Activated naive CD8-positive, alpha-beta T cell treated with anti-CD3 and anti-CD28 coated beads, Interleukin-2, amount 50 U/mL, for 16 hours (primary cell): ENCODE measurements at regions not wholly inside any gene's neighbourhood (a gene's known extent, or its start where the extent isn't known, plus 50 kb on each side); places are given as distances from the start of the nearest gene placed in this dataset.

Source experiments
- DNase-seq: peaks from one replicate; pipeline ENCODE4 v3.0.0-alpha.2; 2020; ENCODE audit warnings: low read depth, low spot score

GRCh38 chr3:189042832-189043231 is 128.9 kb upstream of the TPRG1 start:
- DNase-seq, result no peak

DNA sequence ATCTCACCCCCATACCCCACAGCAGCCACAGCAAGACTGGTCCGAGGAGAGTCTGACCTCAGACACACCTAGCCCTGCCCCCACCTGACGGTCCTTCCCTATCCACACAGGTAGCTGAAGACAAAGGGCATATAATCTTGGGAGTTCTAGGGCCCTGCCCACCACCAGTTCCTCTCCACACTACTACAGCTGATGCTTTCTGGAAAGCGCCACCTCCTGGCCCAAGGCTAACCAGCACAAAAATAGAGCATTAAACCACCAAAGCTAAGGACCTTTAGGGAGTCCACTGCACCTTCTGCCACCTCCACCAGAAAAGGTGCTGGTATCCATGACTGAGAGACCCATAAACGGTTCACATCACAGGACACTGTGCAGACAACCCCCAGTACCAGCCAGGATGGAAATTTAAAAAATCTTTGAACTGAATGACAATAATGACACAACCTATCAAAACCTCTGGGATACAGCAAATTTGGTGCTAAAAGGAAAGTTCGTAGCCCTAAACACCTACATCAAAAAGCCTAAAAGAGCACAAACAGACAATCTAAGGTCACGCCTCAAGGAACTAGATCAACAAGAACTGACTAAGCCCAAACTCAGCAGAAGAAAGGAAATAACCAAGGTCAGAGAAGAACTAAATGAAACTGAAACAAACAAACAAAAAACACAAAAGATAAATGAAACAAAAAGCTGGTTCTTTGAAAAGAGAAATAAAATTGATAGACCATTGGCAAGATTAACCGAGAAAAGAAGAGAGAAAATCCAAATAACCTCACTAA is 122.1 kb upstream of the TPRG1 start:
- no peak for DNase-seq

DNA sequence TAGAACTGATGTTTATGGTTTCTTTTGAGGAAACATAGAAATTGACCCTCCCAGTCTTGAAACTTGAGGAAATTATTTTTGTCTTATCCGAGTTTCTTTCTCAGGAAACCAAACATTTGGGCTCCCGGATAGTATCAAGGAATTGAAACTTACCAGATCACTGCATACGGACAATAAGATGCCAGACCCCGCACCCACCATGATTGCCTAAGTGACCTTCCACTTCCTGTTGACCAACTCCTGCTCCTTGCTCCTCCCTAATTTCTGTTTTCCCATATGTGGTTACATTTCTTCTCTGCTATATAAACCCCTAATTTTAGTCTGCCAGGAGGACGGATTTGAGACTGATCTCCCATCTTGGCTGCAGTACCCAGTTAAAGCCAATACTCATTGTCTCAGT is 118.4 kb upstream of the TPRG1 start:
- no peak for DNase-seq

DNA sequence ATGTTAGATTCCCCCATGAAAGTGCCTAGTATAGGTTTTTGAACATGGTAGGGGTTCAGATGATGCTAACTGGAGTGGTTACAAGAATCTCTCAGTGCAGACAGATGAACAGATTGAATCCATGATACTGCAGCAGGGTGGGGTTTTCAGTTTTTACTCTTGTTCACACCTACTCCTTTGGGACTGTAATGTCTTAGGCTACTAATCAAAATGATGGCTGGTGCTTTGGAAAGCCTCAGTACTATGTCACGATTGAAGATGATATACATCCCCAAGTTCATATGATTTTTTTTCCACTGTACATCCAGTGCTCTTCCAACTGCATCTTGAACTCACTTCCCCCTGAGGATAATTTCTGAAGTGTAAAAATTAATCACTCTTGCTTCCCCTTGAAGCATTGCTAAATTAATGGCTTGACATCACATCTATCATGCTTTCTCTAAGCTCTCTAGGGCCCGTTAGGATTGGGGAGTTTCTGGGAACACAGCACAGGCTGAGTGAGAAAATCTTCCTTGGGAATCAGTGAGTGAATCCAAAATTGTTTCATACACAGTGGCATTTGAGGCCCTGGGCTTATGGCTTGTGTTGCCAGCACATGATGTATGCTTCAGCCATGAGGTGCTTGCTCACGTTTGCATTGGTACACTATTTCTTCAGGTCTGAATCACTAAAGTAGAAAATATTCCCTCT is 115.0 kb upstream of the TPRG1 start:
- DNase-seq, result no peak

DNA sequence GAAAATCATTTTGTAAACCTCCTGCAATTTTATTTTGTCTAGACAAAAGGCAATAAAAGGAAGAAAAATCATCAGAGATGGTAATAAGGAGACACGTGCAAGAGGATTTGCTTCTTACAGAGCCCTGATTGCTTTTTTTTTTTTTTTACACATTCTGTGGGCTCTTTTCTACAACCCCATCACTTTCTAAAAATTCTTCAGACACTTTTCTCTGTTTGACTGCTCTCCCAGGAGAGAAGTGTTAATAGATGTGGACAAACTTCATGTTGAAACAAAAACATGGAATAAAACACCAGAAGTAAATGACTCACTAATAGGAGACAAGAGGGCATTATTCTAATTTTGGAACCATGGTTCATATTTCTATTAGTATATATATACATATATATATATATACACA is 114.4 kb upstream of the TPRG1 start:
- no peak for DNase-seq

DNA sequence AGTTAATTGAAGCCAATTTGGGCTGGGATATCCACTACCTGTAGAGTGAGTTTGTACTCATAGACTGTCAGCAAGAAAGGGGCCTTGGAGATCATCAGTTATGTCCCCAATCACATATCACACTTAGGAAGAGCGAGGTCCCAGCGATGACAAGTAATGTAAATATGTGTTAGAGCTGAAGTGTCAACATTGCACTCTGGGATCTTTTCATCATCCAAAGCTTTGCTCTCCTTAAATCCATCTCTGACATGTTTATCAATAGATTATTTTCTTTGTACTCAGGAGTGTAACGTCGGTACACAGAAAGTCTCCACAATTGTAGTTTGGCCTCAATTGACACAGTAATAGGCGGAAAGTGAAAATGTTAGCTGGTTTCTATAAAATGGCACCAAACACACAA is 113.7 kb upstream of the TPRG1 start:
- no peak for DNase-seq

- DNase-seq, result no peak
These were observed 100.8 kb upstream of the TPRG1 start for GRCh38 chr3:189070965-189071364.

DNA sequence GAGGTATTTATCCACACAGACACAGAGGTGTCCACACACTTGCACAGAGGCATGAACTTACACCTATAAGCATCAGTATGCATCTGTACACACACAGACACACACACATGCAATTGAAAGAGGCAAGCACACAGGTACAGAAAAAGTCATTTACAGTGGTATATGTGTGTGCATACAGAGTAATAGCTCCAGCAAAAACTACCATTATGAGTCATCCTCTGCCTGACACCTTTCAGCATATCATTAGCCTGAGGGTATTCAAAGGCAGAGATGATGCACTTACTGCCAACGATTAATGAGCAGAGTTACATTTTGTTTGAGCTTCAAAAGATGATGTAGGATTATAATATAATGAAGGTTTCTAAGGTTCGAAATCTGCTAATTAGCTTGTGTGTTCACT is 100.3 kb upstream of the TPRG1 start:
- no peak for DNase-seq

GRCh38 chr3:189076449-189076848 is 95.3 kb upstream of the TPRG1 start:
- DNase-seq, result no peak

- no peak for DNase-seq
These were observed 91.0 kb upstream of the TPRG1 start for GRCh38 chr3:189080745-189081144.

DNA sequence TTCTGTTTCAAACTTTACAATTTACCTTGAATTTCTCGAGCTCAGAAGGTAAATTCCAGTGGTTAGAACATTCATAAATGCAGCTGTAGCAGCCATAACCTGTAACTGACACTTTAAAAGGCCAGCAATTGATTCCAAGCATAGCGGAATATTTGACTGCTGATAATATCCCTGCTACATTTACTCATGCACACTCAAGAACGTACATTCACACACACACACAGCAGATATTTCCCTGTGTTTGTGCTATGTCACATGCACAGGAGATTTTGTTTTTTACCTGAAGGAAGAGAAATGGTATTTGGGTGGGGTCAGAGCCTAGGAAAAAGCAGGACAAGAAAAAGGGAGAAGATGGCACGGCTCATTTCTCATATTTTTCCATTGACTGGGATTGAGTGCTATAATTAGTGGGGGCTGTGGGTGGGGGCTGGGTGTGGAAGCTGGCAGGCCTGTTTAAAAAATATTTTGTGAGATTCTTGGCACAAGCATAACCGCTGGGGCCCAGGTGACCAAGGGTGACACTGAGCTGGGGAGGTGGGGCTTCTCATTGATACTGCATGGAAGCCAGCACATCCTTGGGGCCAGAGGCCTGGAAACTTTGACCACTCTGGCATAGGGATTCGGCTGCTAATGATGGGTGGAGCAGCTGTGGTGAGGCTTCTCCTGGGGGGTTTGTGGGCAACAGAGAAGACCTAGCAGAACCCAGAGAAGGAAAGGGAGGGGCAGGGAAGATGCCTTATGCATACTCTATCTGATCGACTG is 88.9 kb upstream of the TPRG1 start:
- no peak for DNase-seq

GRCh38 chr3:189084620-189085019 is 87.2 kb upstream of the TPRG1 start:
- DNase-seq, result no peak

DNA sequence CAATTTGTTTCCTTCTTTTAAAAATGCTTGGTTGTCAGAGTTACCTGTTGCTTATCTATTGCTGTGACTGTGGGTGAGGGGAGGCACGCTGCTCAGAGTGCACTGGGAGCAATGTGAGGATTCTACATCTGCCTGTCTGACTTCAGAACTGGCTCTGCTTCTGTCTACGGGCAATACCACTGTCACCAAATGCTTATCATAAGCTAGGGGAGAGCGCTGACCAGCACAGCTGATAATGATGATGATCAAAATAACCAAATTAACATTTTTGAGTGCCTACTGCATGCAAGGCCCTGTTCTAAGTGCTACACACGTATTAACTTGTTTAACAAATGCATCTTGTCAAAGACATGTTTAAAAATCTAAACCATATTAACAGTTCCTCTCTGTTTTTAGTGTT is 79.2 kb upstream of the TPRG1 start:
- DNase-seq, result no peak

GRCh38 chr3:189094539-189094938 is 77.2 kb upstream of the TPRG1 start:
- DNase-seq, result no peak

DNA sequence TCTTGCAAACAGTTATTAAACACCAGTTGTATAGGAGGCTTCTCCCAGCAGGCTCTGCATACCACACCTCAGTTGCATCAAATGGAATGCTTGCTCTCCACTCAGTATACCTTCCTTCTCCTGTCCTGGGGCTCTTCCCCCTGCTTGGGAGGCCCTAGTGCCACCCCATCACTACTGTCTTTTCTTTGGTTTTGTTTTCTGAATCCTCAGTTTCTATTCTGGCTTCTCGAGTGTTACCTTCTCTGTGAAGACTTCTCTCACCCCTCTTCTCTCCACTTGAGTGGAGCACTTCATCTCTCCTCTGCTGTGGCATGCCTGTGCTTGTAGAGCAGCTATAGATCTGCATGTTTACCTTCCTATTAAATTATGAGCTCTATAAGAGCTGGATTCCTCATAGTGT is 75.7 kb upstream of the TPRG1 start:
- DNase-seq, result no peak

DNA sequence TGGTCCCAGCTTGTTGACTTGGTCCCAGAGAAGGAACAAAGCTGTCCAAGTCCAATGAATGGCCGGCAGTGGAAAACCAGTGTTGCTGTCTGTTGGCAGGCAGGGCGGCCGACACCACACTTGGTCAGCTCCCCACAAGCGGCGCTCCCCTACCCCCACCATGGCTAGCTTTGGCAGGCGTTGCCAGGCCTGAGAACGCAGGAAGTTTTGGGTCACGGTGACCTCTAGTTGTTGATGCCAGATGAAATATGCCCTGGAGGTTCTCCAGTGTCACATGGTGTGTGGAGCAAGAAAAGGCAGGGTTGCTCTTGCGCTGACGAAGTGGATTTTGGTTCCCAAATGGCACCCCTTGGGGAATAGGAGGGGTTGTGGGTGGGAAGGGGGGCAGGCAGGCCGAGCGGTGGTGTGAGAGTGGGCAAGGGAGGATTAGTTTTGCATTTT is 72.7 kb upstream of the TPRG1 start:
- no peak for DNase-seq

- no peak for DNase-seq
These were observed 72.1 kb upstream of the TPRG1 start for GRCh38 chr3:189099505-189100290.

DNA sequence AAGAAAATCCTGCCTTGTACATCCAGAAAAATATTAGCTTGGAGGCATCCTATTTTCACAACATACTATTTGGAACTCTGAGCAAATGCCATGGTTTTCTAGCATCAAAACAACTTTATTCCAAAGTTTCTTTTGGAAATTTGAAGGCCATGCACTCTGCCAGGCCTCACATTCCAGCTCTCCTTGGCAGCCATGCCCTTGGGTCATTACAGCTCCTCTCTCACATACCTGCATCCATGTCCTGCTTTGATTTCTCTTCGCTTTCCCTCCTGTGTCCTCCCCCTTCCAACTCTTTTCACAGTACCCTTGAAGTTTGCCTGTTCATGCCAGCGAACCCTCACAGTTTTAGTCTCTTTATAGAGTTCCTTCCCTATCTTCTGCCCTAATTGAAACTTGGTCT is 70.9 kb upstream of the TPRG1 start:
- no peak for DNase-seq

DNA sequence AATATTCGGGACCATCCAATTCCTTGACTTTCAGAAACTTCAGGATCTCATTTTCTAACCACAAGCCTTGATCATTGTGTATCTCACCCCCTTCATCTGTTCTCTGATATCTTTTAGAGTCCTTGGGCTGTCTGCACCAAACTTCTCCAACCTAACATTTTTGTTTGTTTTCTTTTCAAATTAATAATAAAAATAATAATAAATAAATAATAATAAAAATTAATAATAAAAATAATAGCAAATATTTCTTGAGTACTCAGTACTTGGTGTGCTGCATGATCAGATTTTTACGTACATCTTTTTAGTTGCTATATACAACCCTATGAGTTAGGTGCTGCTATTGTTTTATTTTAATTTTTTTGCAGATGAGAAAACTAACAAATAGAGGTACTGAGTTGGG is 70.2 kb upstream of the TPRG1 start:
- DNase-seq, result no peak

DNA sequence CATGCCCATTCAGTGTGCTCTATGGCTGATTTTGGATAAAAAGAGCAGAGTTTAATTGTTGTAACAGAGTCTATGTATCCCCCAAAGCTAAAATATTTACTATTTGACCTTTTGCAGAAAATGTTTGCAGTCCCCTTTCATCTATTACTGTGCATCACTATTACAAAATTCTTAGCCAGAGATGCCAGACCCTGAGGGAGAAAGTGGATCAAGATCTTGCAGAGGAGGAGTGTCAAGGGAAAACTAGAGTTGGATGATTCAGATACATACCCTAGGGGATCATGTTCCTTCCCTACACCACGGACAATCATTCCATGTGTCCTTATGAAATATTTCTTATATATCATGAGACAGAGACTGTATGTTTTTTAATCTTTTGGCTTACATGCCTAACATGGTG is 68.6 kb upstream of the TPRG1 start:
- DNase-seq, result no peak

- DNase-seq, result no peak
These were observed 63.7 kb upstream of the TPRG1 start for GRCh38 chr3:189108067-189108466.

GRCh38 chr3:189108735-189109134 is 63.0 kb upstream of the TPRG1 start:
- DNase-seq, result no peak
